Adipocyte (in vitro differentiated cells): ENCODE measurements at regions not wholly inside any gene's neighbourhood (a gene's known extent, or its start where the extent isn't known, plus 50 kb on each side); places are given as distances from the start of the nearest gene placed in this dataset.

ENCODE experiments used
- DNase-seq: peaks from one replicate; pipeline ENCODE4 v3.0.0-alpha.2; 2015; ENCODE audit warnings: low read depth
- H3K27me3 ChIP-seq: replicated peaks from 2 replicates; pipeline ENCODE4 v1.7.0; 2013; ENCODE audit warnings: mild to moderate bottlenecking, low read length, moderate library complexity; ENCODE audit not compliant: control insufficient read depth, insufficient read depth
- H3K36me3 ChIP-seq: 2 replicates; pipeline ENCODE4 v1.7.0; 2013; ENCODE audit warnings: low read length, mild to moderate bottlenecking, moderate library complexity; ENCODE audit not compliant: control insufficient read depth, insufficient read depth, severe bottlenecking
- H3K4me1 ChIP-seq: 2 replicates; pipeline ENCODE4 v1.7.0; 2013; ENCODE audit warnings: mild to moderate bottlenecking, low read length, moderate library complexity; ENCODE audit not compliant: control insufficient read depth, insufficient read depth
- H3K4me3 ChIP-seq: 2 replicates; pipeline ENCODE4 v1.7.0; 2013; ENCODE audit warnings: mild to moderate bottlenecking, low read length, moderate library complexity
- H3K9ac ChIP-seq: 2 replicates; pipeline ENCODE4 v1.7.0; 2013; ENCODE audit warnings: mild to moderate bottlenecking, low read length, moderate library complexity
- H3K9me3 ChIP-seq: 2 replicates; pipeline ENCODE4 v1.7.0; 2013; ENCODE audit warnings: mild to moderate bottlenecking, low read length, moderate library complexity; ENCODE audit not compliant: control insufficient read depth

DNA sequence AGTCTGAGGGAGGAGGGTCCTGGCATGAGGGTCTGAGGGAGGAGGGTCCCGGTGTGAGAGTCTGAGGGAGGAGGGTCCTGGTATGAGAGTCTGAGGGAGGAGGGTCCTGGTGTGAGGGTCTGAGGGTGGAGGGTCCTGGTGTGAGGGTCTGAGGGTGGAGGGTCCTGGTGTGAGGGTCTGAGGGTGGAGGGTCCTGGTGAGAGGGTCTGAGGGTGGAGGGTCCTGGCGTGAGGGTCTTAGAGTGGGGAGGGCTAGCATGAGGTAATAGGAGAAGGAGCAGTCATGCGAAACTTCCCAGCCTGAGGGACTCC, 194.8 kb downstream of the TEX29 start:
- Histone ChIP-seq H3K4me3 (no peak overlapping the region), H3K9ac (no peak overlapping the region), H3K4me1 (no peaks in the 10 kb centered on the region), H3K27me3 (peaks cover 14% of the 10 kb centered on the region), H3K9me3 (no peaks in the 10 kb centered on the region), H3K36me3 (no peaks in the 10 kb centered on the region)
- DNase-seq = no peak

DNA sequence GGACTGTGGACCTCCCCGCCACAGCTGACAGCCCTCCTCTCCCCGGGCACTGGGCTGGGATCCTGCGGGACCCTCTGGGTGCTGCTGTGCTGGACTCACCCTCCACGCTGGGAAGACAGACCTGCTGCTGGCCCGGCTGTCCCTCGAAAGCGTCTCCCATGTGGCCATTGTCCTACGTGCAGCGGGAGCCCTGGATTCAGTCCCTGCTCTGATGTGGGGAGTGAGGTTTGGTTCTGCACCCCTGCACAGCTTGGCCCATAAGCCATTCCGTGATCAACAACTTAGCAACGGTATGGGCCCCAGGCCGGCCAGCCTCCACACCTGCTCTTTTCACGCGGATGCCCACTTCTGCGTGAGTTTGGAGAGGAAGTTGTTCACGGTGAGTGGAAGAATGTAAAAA, 195.2 kb downstream of the TEX29 start:
- no peaks in the 10 kb centered on the region for H3K36me3 ChIP-seq
- no peak overlapping the region for H3K9ac ChIP-seq
- H3K4me1 ChIP-seq = no peaks in the 10 kb centered on the region
- peaks cover 14% of the 10 kb centered on the region for H3K27me3 ChIP-seq
- no peak for DNase-seq
- H3K4me3 ChIP-seq = no peak overlapping the region
- no peaks in the 10 kb centered on the region for H3K9me3 ChIP-seq

DNA sequence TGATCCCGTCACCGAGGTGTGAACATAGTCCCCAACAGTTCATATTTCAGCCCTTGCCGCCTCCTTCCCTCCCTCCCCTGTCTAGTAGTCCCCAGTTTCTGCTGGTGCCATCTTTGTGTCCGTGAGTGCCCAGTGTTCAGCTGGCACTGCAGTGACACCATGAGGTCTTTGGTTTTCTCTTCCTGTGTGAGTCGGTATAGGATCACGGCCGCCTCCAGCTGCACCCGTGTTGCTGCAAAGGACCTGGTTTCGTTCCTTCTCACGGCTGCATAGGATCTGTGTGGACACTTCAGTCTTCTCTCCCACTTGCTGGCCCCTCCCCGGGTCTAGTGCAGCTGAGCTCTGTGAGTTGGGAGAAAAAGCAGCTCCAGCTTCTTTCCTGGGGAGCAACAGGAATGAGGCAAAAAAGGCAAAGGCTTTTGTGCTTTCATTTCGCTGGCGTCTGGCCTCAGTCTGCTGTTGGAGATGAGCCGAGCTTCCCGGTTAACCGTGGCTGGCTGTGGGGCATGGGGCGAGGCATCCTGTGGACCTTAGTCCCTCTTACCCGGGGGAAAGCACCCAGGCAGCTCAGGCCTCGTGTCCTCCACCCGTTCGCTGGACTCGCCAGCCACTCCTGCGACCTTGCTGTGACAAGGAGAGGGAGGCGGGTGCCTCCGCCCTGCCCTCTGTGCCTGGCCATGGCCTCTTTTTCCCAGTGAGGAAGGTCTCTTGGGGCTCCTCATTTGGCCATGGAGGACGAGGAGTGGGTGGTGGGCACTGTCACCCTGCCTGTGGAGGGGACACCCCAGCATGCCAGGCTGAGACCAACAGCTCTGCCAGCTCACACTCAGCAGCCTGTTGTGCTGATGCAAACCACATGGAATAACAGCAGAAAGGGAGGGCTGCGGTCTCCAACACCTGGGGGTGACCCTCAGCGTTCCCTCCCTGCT, 196.5 kb downstream of the TEX29 start:
- no peaks in the 10 kb centered on the region for H3K36me3 ChIP-seq
- no peak for DNase-seq
- peaks cover 7% of the 10 kb centered on the region for H3K27me3 ChIP-seq
- no peaks in the 10 kb centered on the region for H3K9me3 ChIP-seq
- no peaks in the 10 kb centered on the region for H3K4me1 ChIP-seq
- H3K9ac ChIP-seq = no peak overlapping the region
- peak overlapping the region; percentile 40 for H3K4me3 ChIP-seq

DNA sequence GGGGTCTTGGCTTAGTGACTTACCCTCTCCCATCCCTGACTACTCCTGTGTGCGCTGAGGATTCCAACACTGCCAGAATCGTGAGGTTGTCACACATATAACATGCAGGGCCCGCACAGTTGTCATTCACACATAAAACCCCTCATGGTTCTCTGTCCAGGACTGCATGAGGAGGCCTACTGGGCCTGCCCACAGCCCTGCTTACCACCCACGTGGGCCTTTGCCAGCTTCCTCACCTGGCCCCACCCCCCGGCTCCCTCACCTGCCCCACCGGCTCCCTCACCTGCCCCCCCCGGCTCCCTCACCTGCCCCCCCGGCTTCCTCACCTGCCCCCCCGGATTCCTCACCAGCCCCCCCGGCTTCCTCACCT, 197.2 kb downstream of the TEX29 start:
- DNase-seq = no peak

DNA sequence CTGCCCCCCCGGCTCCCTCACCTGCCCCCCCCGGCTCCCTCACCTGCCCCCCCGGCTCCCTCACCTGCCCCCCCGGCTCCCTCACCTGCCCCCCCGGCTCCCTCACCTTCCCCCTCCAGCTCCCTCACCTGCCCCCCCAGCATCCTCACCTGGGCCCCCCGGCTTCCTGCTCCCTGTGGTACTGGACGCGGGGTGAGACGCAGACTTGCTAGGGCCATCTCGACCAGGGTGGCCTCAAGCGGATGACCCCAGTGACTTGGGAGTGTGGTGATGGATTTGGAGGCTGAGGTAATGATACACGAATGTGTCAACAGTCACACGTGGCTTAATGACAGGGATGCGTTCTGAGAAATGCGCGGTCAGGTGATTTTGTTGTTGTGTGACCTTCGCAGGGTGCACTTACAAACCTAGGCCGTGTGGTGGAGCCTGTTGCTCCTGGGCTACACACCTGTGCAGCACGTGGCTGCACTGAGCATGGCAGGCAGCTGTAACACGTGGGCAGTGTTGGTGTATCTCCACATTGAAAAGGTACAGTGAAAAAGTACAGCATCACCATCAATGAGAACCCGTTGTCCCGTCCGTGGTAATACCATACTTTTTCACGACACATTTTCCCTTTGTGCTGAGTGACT, 197.8 kb downstream of the TEX29 start:
- Histone ChIP-seq H3K9ac (no peak overlapping the region), H3K27me3 (peaks cover 7% of the 10 kb centered on the region), H3K4me1 (no peaks in the 10 kb centered on the region), H3K4me3 (no peak overlapping the region), H3K36me3 (no peaks in the 10 kb centered on the region), H3K9me3 (no peaks in the 10 kb centered on the region)
- no peak for DNase-seq

More for the DNA sequence above, 197.2 kb downstream of the TEX29 start:
- Histone ChIP-seq H3K36me3 (no peaks in the 10 kb centered on the region), H3K4me1 (no peaks in the 10 kb centered on the region), H3K4me3 (no peak overlapping the region), H3K27me3 (peaks cover 7% of the 10 kb centered on the region), H3K9ac (no peak overlapping the region), H3K9me3 (no peaks in the 10 kb centered on the region)

DNA sequence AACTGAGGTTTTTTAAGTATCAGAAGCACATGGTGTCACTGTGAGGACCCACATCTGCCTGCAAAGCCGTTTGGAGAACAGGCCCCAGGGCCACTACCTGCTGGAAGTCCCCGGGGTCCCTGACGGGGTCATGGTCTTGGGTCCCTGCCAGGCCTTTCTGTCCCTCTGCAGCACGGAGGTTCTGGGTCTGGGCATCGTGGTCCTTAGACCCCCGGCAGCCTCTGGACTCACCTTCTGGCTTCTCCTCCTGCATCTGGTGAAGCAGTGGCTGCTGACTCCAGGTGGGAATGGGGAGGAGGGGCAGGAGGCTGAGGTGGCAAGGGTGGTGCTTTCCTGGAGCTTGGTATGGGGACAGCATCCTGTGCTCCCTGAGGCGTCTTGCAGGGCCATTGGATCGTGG, 198.6 kb downstream of the TEX29 start:
- DNase-seq = no peak

DNA sequence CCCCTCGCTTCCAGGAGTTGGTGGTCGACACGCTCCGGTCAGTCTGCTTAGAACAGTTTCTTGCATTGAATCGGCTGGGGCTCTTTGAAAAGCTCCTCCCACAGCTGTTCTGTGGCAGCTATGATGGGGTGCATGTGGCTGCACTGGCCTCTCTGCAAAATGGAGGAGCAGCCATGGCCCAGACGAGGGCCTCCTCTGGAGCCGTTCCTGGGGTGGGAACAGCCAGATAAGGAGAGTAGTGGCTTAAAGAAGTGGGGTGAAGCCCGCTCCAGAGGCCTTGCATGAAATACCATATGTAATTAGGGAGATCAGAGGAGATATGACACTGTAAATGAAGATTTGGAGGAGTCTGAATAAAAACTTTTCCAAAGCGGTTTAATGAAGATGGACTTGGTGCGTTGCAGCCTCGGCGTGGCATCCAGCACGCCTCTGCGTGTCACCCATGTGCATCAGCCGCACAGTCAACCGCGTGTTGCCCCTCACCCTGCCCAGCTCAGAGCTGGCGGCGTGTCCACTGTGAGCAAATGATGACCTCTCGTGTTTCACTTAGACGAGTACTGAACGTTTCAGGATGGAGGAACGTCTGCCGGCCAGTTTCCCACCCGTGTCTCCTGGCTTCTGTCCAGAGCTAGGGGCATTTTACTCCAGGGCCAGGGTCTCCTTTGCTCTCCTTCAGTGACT, 199.2 kb downstream of the TEX29 start:
- Histone ChIP-seq H3K36me3 (no peaks in the 10 kb centered on the region), H3K4me1 (no peaks in the 10 kb centered on the region), H3K9ac (no peak overlapping the region), H3K4me3 (no peak overlapping the region), H3K9me3 (no peaks in the 10 kb centered on the region), H3K27me3 (peaks cover 7% of the 10 kb centered on the region)
- DNase-seq = no peak

More for the DNA sequence above, 198.6 kb downstream of the TEX29 start:
- no peak overlapping the region for H3K9ac ChIP-seq
- H3K4me1 ChIP-seq = no peaks in the 10 kb centered on the region
- H3K36me3 ChIP-seq = no peaks in the 10 kb centered on the region
- H3K4me3 ChIP-seq = no peak overlapping the region
- H3K27me3 ChIP-seq = peaks cover 7% of the 10 kb centered on the region
- no peaks in the 10 kb centered on the region for H3K9me3 ChIP-seq

DNA sequence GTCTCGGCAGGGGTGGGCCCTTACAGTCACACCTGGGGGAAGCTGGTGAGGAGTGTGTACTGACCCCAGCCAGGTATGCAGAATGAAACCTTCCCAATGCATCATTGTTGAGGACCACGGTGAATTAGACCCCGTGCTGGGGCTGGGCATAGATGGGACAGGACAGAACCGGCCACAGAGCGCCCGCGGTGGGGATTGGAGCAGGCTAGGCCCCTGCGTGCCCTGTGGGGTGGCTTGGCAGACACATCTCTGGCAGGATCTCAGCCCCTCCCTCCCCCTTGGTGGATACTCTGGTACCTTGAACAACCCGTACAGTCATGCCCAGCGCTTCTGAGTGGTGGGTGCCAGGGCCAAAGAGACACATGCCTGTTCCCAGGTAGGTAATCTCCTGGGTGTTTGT, 200.6 kb downstream of the TEX29 start:
- Histone ChIP-seq H3K9me3 (no peaks in the 10 kb centered on the region), H3K36me3 (no peaks in the 10 kb centered on the region), H3K9ac (no peak overlapping the region), H3K4me1 (no peaks in the 10 kb centered on the region), H3K4me3 (no peak overlapping the region), H3K27me3 (peaks cover 2% of the 10 kb centered on the region)
- no peak for DNase-seq

DNA sequence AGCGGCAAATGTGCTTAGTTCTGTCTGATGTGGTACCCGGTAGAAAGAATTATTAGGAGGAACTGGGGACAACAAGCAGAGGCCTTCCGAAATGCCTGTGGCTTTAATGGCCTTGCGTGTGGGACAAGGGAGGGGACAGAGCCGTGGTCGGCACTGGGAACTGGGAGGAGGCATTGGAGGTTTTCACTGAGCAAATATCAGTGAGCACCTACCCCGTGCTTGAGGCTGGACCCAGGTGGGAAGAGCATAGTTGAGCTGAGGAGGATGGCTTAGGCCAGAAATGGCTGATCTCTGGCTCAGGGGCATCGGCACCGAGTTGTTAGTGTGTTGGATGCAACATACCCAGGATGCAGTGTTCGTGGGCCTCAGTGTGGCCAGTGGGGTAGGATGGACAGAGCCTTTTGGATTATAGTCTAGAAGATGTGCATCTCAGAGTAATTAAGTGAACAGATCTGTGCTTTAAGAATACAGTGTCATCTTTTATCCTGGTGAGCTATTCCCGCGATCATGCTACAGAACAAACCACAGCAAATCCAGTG, 201.3 kb downstream of the TEX29 start:
- Histone ChIP-seq H3K9ac (no peak overlapping the region), H3K4me3 (no peak overlapping the region), H3K27me3 (no peaks in the 10 kb centered on the region), H3K36me3 (no peaks in the 10 kb centered on the region), H3K9me3 (no peaks in the 10 kb centered on the region), H3K4me1 (no peaks in the 10 kb centered on the region)
- DNase-seq = no peak

DNA sequence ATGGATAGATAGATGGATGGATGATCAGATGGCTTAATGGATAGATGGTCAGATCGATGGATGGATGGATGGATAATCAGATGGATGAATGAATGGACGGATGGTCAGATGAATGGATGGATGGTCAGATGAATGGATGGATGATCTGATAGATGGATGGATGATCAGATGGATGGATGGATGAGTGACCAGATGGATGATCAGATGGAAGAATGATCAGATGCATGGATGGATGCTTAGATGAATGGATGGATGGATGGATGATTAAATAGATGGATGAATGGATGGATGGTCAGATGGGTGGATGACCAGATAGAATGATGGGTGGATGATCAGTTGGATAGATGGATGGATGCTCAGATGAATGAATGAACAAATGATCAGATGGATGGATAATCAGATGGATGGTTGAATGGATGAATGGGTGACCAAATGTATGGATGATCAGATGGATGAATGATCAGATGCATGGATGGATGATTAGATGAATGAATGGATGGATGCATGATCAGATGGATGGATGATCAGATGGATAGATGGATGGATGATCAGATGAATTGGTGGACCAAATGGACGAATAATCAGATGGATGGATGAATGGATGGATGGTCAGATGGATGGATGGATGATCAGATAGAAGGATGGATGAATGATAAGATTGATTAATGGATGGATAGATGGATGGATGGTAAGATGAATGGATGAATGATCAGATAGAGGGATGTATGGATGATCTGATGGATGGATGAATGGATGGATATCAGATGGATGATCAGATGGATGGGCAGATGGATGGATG, 205.1 kb downstream of the TEX29 start:
- no peaks in the 10 kb centered on the region for H3K36me3 ChIP-seq
- peaks cover 3% of the 10 kb centered on the region for H3K4me1 ChIP-seq
- H3K9me3 ChIP-seq = no peaks in the 10 kb centered on the region
- H3K9ac ChIP-seq = no peak overlapping the region
- H3K4me3 ChIP-seq = no peak overlapping the region
- H3K27me3 ChIP-seq = peaks cover 5% of the 10 kb centered on the region
- no peak for DNase-seq
